WTC11 (cell line): ENCODE measurements at regions not wholly inside any gene's neighbourhood (a gene's known extent, or its start where the extent isn't known, plus 50 kb on each side); places are given as distances from the start of the nearest gene placed in this dataset.

Experiments
- ATAC-seq: fragments of 200-7000 bp; cut with Tn5 transposase; 2 replicates; pipeline ENCODE4 v1.10.0; 2021; ENCODE audit warnings: mild to moderate bottlenecking, moderate library complexity
- CTCF ChIA-PET: fragments of 300-600 bp; sonication (Branson Sonifier 250); formaldehyde crosslinking; loops from one replicate; lab custom pipeline; 2021; ENCODE audit warnings: antibody characterized with exemption; lab: Charles Lee
- POLR2A ChIA-PET: fragments of 350-600 bp; sonication (Branson Sonifier 250); formaldehyde crosslinking; loops from one replicate; lab custom pipeline; 2021; ENCODE audit warnings: antibody characterized with exemption; lab: Charles Lee
- DNase-seq: peaks from one replicate; pipeline ENCODE4 v3.0.0; 2021; ENCODE audit warnings: low spot score
- H3K27ac Mint-ChIP-seq: 2 replicates; pipeline ENCODE4 v1.8.0; 2021; ENCODE audit warnings: mixed read lengths
- H3K27me3 Mint-ChIP-seq: 2 replicates; pipeline ENCODE4 v1.8.0; 2021; ENCODE audit warnings: low read depth, mild to moderate bottlenecking, moderate library complexity, mixed read lengths
- H3K36me3 Mint-ChIP-seq: 2 replicates; pipeline ENCODE4 v1.8.0; 2021; ENCODE audit warnings: mixed read lengths
- H3K4me1 Mint-ChIP-seq: 2 replicates; pipeline ENCODE4 v1.8.0; 2022; ENCODE audit warnings: mixed read lengths
- H3K4me3 Mint-ChIP-seq: 2 replicates; pipeline ENCODE4 v1.8.0; 2021; ENCODE audit warnings: mild to moderate bottlenecking, moderate library complexity, mixed read lengths
- H3K9me3 Mint-ChIP-seq: 2 replicates; pipeline ENCODE4 v1.8.0; 2021; ENCODE audit warnings: mixed read lengths
- CDX4 ChIP-seq: fragments of 250-450 bp; sonication (Bioruptor Pico); IDR thresholded peaks from 2 replicates; pipeline ENCODE4 v1.9.0; 2021; ENCODE audit warnings: moderate library complexity, mild to moderate bottlenecking, inconsistent platforms, borderline replicate concordance
- CREB1 ChIP-seq: sonication (generic); formaldehyde crosslinking; IDR thresholded peaks from 2 replicates; pipeline ENCODE4 v1.8.0; 2023; ENCODE audit warnings: mild to moderate bottlenecking, missing genetic modification reagents
- E2F4 ChIP-seq: sonication (generic); formaldehyde crosslinking; IDR thresholded peaks from 2 replicates; pipeline ENCODE4 v1.8.1; 2022; ENCODE audit warnings: low read depth, mild to moderate bottlenecking, moderate library complexity, missing genetic modification reagents, borderline replicate concordance
- ELF4 ChIP-seq: sonication (generic); formaldehyde crosslinking; IDR thresholded peaks from 2 replicates; pipeline ENCODE4 v1.8.1; 2022; ENCODE audit warnings: low read depth, mild to moderate bottlenecking, moderate library complexity, missing genetic modification reagents
- ERG ChIP-seq: fragments of 250-450 bp; sonication (Bioruptor Pico); IDR thresholded peaks from 2 replicates; pipeline ENCODE4 v1.8.0; 2021; ENCODE audit warnings: mild to moderate bottlenecking
- ESRRA ChIP-seq: sonication (generic); formaldehyde crosslinking; IDR thresholded peaks from 2 replicates; pipeline ENCODE4 v1.8.1; 2022; ENCODE audit warnings: mild to moderate bottlenecking, missing genetic modification reagents, borderline replicate concordance
- FOXK1 ChIP-seq: sonication (generic); formaldehyde crosslinking; IDR thresholded peaks from 2 replicates; pipeline ENCODE4 v1.8.0; 2022; ENCODE audit warnings: mild to moderate bottlenecking, moderate library complexity, missing genetic modification reagents
- GABPB1 ChIP-seq: sonication (generic); formaldehyde crosslinking; IDR thresholded peaks from 2 replicates; pipeline ENCODE4 v1.8.1; 2023; ENCODE audit warnings: mild to moderate bottlenecking, missing genetic modification reagents
- GTF2I ChIP-seq: fragments of 250-450 bp; sonication (Bioruptor Pico); conservative IDR thresholded peaks from 2 replicates; pipeline ENCODE4 v1.4.0; 2021; ENCODE audit warnings: mild to moderate bottlenecking
- IRF1 ChIP-seq: sonication (generic); formaldehyde crosslinking; IDR thresholded peaks from 2 replicates; pipeline ENCODE4 v1.8.0; 2023; ENCODE audit warnings: missing genetic modification reagents
- MXD4 ChIP-seq: fragments of 250-450 bp; sonication (Bioruptor Pico); IDR thresholded peaks from 2 replicates; pipeline ENCODE4 v1.8.0; 2021; ENCODE audit warnings: mild to moderate bottlenecking, moderate library complexity, borderline replicate concordance
- MYBL2 ChIP-seq: sonication (generic); formaldehyde crosslinking; IDR thresholded peaks from 2 replicates; pipeline ENCODE4 v1.8.1; 2023; ENCODE audit warnings: mild to moderate bottlenecking, moderate library complexity, missing genetic modification reagents
- NFYB ChIP-seq: sonication (generic); formaldehyde crosslinking; conservative IDR thresholded peaks from 2 replicates; pipeline ENCODE4 v1.8.0; 2022; ENCODE audit warnings: low read depth, missing genetic modification reagents
- NR3C1 ChIP-seq: sonication (generic); formaldehyde crosslinking; conservative IDR thresholded peaks from 2 replicates; pipeline ENCODE4 v1.8.1; 2023; ENCODE audit warnings: low read depth, mild to moderate bottlenecking, missing genetic modification reagents
- OVOL2 ChIP-seq: fragments of 250-450 bp; sonication (Bioruptor Pico); IDR thresholded peaks from 2 replicates; pipeline ENCODE4 v1.9.0; 2021; ENCODE audit warnings: mild to moderate bottlenecking, borderline replicate concordance
- SOX15 ChIP-seq: fragments of 250-450 bp; sonication (Bioruptor Pico); IDR thresholded peaks from 2 replicates; pipeline ENCODE4 v1.9.0; 2021; ENCODE audit warnings: mild to moderate bottlenecking
- TCF7 ChIP-seq: sonication (generic); formaldehyde crosslinking; IDR thresholded peaks from 2 replicates; pipeline ENCODE4 v1.8.0; 2022; ENCODE audit warnings: mild to moderate bottlenecking, low read depth, missing genetic modification reagents, moderate library complexity
- TEAD1 ChIP-seq: sonication (generic); formaldehyde crosslinking; IDR thresholded peaks from 2 replicates; pipeline ENCODE4 v1.8.0; 2022; ENCODE audit warnings: mild to moderate bottlenecking, missing genetic modification reagents
- ZBTB43 ChIP-seq: sonication (generic); formaldehyde crosslinking; IDR thresholded peaks from 2 replicates; pipeline ENCODE4 v1.8.1; 2023; ENCODE audit warnings: mild to moderate bottlenecking, missing genetic modification reagents
- ZNF219 ChIP-seq: sonication (generic); formaldehyde crosslinking; IDR thresholded peaks from 2 replicates; pipeline ENCODE4 v1.8.0; 2023; ENCODE audit warnings: missing genetic modification reagents, mild to moderate bottlenecking, borderline replicate concordance
- ZNF263 ChIP-seq: sonication (generic); formaldehyde crosslinking; IDR thresholded peaks from 2 replicates; pipeline ENCODE4 v1.8.1; 2022; ENCODE audit warnings: low read depth, mild to moderate bottlenecking, moderate library complexity, missing genetic modification reagents
- ZNF317 ChIP-seq: sonication (generic); formaldehyde crosslinking; IDR thresholded peaks from 2 replicates; pipeline ENCODE4 v1.8.1; 2023; ENCODE audit warnings: low read depth, mild to moderate bottlenecking, moderate library complexity, missing genetic modification reagents, borderline replicate concordance
- ZNF423 ChIP-seq: fragments of 250-450 bp; sonication (Bioruptor Pico); IDR thresholded peaks from 2 replicates; pipeline ENCODE4 v2.1.2; 2022; ENCODE audit warnings: mild to moderate bottlenecking, moderate library complexity
- ZNF512 ChIP-seq: sonication (generic); formaldehyde crosslinking; IDR thresholded peaks from 2 replicates; pipeline ENCODE4 v1.8.1; 2022; ENCODE audit warnings: missing genetic modification reagents, borderline replicate concordance
- ZNF532 ChIP-seq: fragments of 250-450 bp; sonication (Bioruptor Pico); IDR thresholded peaks from 2 replicates; pipeline ENCODE4 v1.9.0; 2021; ENCODE audit warnings: mild to moderate bottlenecking, borderline replicate concordance

GRCh38 chr18:75143851-75144250 is 65.1 kb downstream of the PTGR3 start (continued):
- TF ChIP-seq IRF1 (CRISPR knock-in tag) (no peak), GABPB1 (no peak), ZNF263 (CRISPR knock-in tag) (no peak), ZNF219 (CRISPR knock-in tag) (no peak), NR3C1 (CRISPR knock-in tag) (no peak), CREB1 (CRISPR knock-in tag) (no peak), ZBTB43 (CRISPR knock-in tag) (no peak)
- TF ChIP-seq, all 79 proteins: peak for 0

- peaks cover 24% of the 10 kb centered on the region for H3K36me3 Mint-ChIP-seq
- no peak for TF ChIP-seq ELF4 (CRISPR knock-in tag)
- no peak for TF ChIP-seq NR3C1 (CRISPR knock-in tag)
- no peak for TF ChIP-seq ZNF317 (CRISPR knock-in tag)
- TF ChIP-seq ZNF512 (CRISPR knock-in tag) = no peak
- TF ChIP-seq ERG (CRISPR knock-in tag) = no peak
- TF ChIP-seq TCF7 (CRISPR knock-in tag) = no peak
- TF ChIP-seq CDX4 = no peak
- no peak for TF ChIP-seq ZNF423
- no peak for TF ChIP-seq GTF2I (CRISPR knock-in tag)
- no peak for TF ChIP-seq NFYB (CRISPR knock-in tag)
- TF ChIP-seq MYBL2 (CRISPR knock-in tag) = no peak
- no peak for TF ChIP-seq TEAD1 (CRISPR knock-in tag)
- no peak for TF ChIP-seq E2F4
- TF ChIP-seq ZNF532 = no peak
- TF ChIP-seq FOXK1 (CRISPR knock-in tag) = no peak
- TF ChIP-seq ESRRA = no peak
- TF ChIP-seq SOX15 (CRISPR knock-in tag) = no peak
- TF ChIP-seq OVOL2 = no peak
- TF ChIP-seq MXD4 (CRISPR knock-in tag) = no peak
- H3K4me3 Mint-ChIP-seq = no peak overlapping the region
- H3K27ac Mint-ChIP-seq = no peak overlapping the region
- DNase-seq (no peak), ATAC-seq (no peak)
- peaks cover 39% of the 10 kb centered on the region for H3K9me3 Mint-ChIP-seq
- ChIA-PET POLR2A (no interaction called here), CTCF (no interaction called here)
- H3K4me1 Mint-ChIP-seq = no peaks in the 10 kb centered on the region
- no peaks in the 10 kb centered on the region; the same call in 1 of the 2 replicates for H3K27me3 Mint-ChIP-seq
Measured at GRCh38 chr18:75142677-75143076, 66.3 kb downstream of the PTGR3 start.
